Activated T-cell treated with anti-CD3 and anti-CD28 coated beads, Interleukin-2, amount 50 U/mL, for 4 hours (primary cell): ENCODE measurements at regions not wholly inside any gene's neighbourhood (a gene's known extent, or its start where the extent isn't known, plus 50 kb on each side); places are given as distances from the start of the nearest gene placed in this dataset.
"Not testable (repeated sequence)": the region's sequence is repeated elsewhere in the genome, so short reads cannot be mapped to it uniquely, and the experiment has no call there.

ENCODE experiments used
- ATAC-seq, 2 donors: fragments of 200-7000 bp; cut with Tn5 transposase; one replicate each; pipeline ENCODE4 v1.10.0; 2021
- DNase-seq: peaks from one replicate; pipeline ENCODE4 v3.0.0-alpha.2; 2020
- H3K27me3 Mint-ChIP-seq: one replicate; pipeline ENCODE4 v1.8.0; 2021; ENCODE audit warnings: low read depth, mixed read lengths
- H3K36me3 Mint-ChIP-seq: one replicate; pipeline ENCODE4 v1.8.0; 2022; ENCODE audit warnings: mixed read lengths; ENCODE audit not compliant: insufficient read depth
- H3K4me1 Mint-ChIP-seq: one replicate; pipeline ENCODE4 v1.8.0; 2021; ENCODE audit warnings: low read depth, mixed read lengths
- H3K4me3 Mint-ChIP-seq: one replicate; pipeline ENCODE4 v1.8.0; 2021; ENCODE audit warnings: mild to moderate bottlenecking, moderate library complexity, mixed read lengths
- H3K9me3 Mint-ChIP-seq: one replicate; pipeline ENCODE4 v1.8.0; 2021; ENCODE audit warnings: mixed read lengths

DNA sequence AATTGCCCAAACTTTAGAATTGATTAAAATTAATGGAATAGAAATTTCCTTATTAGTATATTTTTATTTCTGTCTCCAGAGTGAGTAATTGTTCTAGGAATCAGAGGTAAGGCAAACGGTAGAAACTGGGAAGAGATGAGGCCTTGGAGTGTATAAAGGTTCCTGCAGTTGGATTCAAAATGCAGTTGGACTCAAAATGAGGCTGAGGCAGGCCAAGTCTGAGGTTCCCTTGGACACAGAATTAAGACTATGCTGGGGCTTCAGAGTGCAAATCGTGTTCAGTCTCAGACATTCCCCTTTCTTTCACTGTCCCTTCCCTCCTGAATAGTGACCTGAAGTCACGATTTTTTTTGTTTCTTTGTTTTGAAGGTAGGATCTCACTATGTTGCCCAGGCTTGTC is 746.9 kb upstream of the NRXN1 start:
- Mint-ChIP-seq H3K9me3 (peaks cover 17% of the 10 kb centered on the region), H3K4me3 (no peak overlapping the region), H3K27me3 (no peaks in the 10 kb centered on the region), H3K4me1 (no peaks in the 10 kb centered on the region), H3K36me3 (no peaks in the 10 kb centered on the region)
- ATAC-seq, result no peak
- DNase-seq, result no peak

DNA sequence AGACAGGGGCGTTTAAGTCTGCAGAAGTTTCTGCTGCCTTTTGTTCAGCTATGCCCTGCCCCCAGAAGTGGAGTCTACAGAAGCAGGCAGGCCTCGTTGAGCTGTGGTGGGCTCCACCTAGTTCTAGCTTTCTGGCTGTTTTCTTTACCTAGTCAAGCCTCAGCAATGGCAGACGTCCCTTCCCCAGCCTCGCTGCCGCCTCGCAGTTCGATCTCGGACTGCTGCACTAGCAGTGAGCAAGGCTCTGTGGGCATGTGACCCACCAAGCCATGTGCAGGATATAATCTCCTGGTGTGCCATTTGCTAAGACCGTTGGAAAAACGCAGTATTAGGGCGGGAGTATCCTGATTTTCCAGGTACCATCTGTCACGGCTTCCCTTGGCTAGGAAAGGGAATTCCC is 742.7 kb upstream of the NRXN1 start:
- ATAC-seq, H3K27me3 Mint-ChIP-seq, H3K4me1 Mint-ChIP-seq, H3K36me3 Mint-ChIP-seq, DNase-seq, H3K4me3 Mint-ChIP-seq: not testable (repeated sequence)
- peaks cover 23% of the 10 kb centered on the region for H3K9me3 Mint-ChIP-seq

DNA sequence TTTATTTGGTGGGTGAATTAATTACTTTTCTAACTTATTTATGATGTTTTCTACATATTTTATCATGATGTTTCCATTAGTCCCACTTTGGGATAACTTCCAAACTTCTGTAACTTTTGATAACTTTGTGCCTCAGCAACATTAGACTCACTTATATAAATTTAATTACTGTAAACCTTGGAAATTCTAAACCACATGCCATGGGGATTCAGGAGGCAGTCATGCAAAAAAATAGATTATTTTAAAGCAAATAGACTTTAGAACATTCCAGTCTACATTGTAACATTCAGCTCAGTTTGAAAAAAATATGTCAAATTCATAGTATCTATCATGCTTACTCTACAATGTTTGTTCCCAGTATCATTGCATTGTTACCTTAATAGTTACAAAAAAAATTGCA is 728.5 kb upstream of the NRXN1 start:
- Mint-ChIP-seq H3K27me3 (no peaks in the 10 kb centered on the region), H3K36me3 (no peaks in the 10 kb centered on the region), H3K4me3 (no peak overlapping the region), H3K4me1 (no peaks in the 10 kb centered on the region), H3K9me3 (peaks cover 4% of the 10 kb centered on the region)
- ATAC-seq, result no peak
- no peak for DNase-seq

DNA sequence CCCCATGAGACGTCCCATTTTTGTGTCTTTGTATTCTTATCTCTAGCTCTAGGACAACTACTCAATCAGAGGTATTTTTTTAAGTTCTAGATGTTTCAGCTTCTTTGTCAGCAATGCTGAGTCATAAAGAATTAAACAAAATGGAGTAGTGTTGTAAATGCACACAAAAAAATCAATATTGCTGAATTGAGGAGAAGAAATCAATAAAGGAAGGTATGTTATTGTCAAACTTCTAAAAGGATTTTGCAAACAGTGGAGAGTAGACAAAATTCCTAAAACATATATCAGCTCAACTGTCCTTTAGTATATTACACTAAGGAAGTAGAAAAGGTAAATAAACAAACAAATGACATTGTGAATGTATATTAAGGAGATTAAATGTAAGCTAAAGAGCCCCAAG is 726.1 kb upstream of the NRXN1 start:
- Mint-ChIP-seq H3K4me1 (no peaks in the 10 kb centered on the region), H3K4me3 (no peak overlapping the region), H3K9me3 (no peaks in the 10 kb centered on the region)

DNA sequence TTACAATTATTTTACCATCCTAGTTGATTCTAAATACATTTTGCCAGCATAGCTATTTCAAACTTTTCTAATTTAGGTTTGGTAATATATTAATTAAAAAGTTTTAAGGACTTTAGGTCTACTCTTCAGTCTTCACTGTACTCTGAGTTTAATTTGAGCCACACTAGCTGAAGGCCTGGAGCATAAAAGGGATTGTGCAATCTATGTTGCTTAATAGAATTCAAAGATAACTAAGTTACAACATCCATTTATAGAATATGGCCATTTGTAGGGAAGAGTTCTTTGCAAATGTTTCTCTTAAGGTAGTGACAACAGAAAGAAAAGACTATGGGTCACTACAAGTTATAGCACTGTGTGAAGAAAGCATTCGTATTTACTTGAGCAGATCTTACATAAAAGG is 702.2 kb upstream of the NRXN1 start:
- ATAC-seq, result no peak
- Mint-ChIP-seq H3K4me1 (no peaks in the 10 kb centered on the region), H3K9me3 (peaks cover 3% of the 10 kb centered on the region), H3K36me3 (no peaks in the 10 kb centered on the region), H3K4me3 (no peak overlapping the region), H3K27me3 (no peaks in the 10 kb centered on the region)
- DNase-seq, result no peak

More for the DNA sequence above, 726.1 kb upstream of the NRXN1 start:
- Mint-ChIP-seq H3K27me3 (no peaks in the 10 kb centered on the region), H3K36me3 (no peaks in the 10 kb centered on the region)
- no peak for DNase-seq
- ATAC-seq, result no peak

DNA sequence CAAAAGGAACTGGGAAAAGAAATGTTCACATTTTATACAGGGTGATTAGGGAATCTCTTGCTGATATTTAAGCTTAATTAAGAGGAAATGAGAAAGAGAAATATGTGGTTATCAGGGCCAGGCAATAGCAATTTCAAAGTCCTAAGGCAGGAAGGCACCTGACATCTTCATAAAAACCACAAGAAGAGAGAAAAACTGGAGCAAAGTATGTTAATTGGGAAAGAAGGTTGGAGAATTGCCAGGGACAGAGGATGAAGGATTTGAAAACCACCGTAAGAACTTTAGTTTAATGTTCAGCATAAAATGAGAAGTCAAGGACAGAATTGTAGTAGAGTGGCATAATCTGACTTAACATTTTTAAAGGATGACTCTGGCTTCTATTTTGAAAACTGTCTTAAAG is 691.8 kb upstream of the NRXN1 start:
- Mint-ChIP-seq H3K9me3 (peaks cover 16% of the 10 kb centered on the region), H3K36me3 (no peaks in the 10 kb centered on the region), H3K4me3 (no peak overlapping the region), H3K4me1 (no peaks in the 10 kb centered on the region), H3K27me3 (no peaks in the 10 kb centered on the region)
- no peak for ATAC-seq
- DNase-seq, result no peak

DNA sequence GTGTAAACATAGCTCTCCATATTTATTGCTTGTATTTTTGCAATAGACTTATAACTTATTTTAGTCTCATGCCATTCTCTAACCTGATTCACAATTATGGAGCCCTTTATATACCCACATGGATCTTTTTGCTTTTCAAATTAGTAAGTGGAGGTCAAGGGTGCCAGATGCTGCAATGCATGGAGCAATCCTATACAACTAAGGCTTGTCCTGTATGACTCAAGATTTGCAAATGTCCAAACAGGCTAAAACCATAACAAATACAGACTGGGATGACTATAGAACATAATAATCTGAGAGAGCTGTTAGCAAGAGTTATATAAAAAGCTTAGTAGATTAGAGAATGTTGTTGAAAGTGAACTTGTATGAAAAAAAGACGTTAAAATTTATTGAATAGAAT is 690.4 kb upstream of the NRXN1 start:
- Mint-ChIP-seq H3K36me3 (no peaks in the 10 kb centered on the region), H3K9me3 (peaks cover 16% of the 10 kb centered on the region), H3K4me3 (no peak overlapping the region), H3K4me1 (no peaks in the 10 kb centered on the region), H3K27me3 (no peaks in the 10 kb centered on the region)
- ATAC-seq (no peak), DNase-seq (no peak)

DNA sequence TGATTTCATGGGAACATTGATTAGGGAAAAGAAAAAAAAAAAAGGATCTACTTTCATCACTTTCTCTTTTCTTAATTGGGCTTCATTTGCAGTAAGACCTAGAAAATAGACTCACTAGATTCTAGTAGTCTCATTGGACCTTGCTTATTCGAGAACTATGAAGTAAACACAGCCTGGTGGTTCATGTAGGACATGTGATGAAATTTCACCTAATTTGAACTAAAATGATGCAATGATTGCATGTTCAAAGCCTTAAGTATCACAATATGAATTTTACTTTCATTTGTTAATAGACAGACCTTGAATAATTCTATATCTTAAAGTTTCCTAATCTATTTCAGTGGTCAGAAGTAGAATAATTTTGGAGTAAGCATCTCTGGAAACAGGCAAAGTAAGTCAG is 688.9 kb upstream of the NRXN1 start:
- no peak for ATAC-seq
- no peaks in the 10 kb centered on the region for H3K4me1 Mint-ChIP-seq
- no peak for DNase-seq
- peaks cover 16% of the 10 kb centered on the region for H3K9me3 Mint-ChIP-seq
- H3K36me3 Mint-ChIP-seq, result no peaks in the 10 kb centered on the region
- no peaks in the 10 kb centered on the region for H3K27me3 Mint-ChIP-seq
- H3K4me3 Mint-ChIP-seq, result no peak overlapping the region

DNA sequence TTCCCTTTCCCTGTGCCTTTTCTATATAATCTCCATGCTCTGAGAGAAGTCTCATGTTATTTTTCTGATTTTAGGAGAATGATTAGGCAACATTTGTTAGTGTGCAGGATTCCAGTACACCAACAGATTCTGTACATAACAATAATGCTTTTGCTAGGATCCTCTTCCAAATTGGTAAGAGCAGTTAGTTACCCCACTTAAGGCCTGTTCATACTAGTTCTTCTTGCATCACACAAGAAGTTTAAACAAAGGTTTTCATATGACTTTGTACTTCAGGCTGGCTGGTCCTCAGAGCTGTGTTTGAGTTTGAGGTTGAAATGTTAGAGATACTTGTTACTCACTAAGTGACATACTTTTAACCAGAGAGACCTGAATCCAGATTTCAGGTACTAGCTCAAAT is 686.9 kb upstream of the NRXN1 start:
- peaks cover 18% of the 10 kb centered on the region for H3K9me3 Mint-ChIP-seq

DNA sequence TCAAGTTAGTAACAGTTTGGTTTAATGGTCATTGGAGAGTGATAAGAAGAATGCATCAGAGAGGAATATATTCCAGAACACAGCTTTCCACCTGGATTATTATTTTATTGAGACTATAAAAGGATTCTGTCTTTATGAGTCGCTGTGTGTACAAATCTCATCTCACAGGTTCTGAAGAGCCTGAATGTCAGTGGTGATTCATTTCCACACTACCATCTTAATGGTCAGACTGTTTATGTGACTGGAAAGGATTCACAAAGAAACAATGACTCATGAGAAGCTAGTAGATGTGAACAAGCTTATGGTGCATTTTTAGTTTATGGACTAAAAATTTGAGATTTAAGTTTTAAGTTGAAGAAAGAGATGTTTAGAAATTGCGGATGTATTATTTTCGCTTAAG is 685.4 kb upstream of the NRXN1 start:
- Mint-ChIP-seq H3K4me3 (no peak overlapping the region), H3K36me3 (no peaks in the 10 kb centered on the region), H3K4me1 (no peaks in the 10 kb centered on the region), H3K9me3 (peaks cover 12% of the 10 kb centered on the region), H3K27me3 (no peaks in the 10 kb centered on the region)
- no peak for DNase-seq
- no peak for ATAC-seq

More for the DNA sequence above, 686.9 kb upstream of the NRXN1 start:
- Mint-ChIP-seq H3K27me3 (no peaks in the 10 kb centered on the region), H3K4me1 (no peaks in the 10 kb centered on the region), H3K36me3 (no peaks in the 10 kb centered on the region), H3K4me3 (no peak overlapping the region)
- DNase-seq (no peak), ATAC-seq (no peak)

DNA sequence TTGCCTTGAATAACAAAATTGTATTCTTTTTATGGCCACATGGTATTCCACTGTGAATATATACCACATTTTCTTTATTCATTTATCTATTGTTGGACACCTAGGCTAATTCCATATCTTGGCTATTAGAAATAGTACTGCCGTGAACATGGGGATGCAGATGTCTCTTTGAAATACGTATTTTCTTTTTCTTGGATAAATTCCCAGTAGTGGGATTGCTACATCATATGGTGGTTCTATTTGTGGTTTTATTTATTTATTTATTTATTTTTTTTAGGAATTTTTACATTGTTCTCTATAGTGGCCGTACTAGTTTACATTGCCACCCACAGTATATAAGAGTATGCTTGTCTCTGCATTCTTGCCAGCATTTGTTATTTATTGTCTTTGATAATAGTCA is 679.8 kb upstream of the NRXN1 start:
- H3K4me1 Mint-ChIP-seq, result no peaks in the 10 kb centered on the region
- H3K4me3 Mint-ChIP-seq, result no peak overlapping the region
- no peak for DNase-seq
- no peak for ATAC-seq
- H3K36me3 Mint-ChIP-seq, result no peaks in the 10 kb centered on the region
- no peaks in the 10 kb centered on the region for H3K27me3 Mint-ChIP-seq
- peaks cover 15% of the 10 kb centered on the region for H3K9me3 Mint-ChIP-seq

DNA sequence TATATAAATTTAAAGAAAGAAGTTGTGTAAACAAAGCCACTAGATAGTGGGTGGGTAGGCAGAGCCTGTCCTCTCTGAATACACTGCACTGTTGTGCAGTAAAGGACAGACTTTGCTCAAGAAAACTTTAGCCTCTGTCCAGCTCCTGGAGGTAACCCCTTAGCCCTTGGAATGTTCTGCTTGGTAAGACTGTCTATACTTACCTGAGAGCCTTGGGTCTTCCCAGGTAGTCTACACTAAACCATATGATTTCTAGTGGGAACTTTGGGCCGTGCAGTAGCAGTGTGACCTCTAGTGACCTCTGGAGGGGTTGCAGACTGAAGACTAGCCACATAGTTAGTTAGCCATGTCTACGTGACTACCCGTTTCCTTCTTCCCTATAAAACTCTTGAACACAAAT is 678.3 kb upstream of the NRXN1 start:
- Mint-ChIP-seq H3K4me1 (no peaks in the 10 kb centered on the region), H3K36me3 (no peaks in the 10 kb centered on the region), H3K9me3 (peaks cover 20% of the 10 kb centered on the region), H3K27me3 (no peaks in the 10 kb centered on the region), H3K4me3 (no peak overlapping the region)
- DNase-seq (no peak), ATAC-seq (no peak)

DNA sequence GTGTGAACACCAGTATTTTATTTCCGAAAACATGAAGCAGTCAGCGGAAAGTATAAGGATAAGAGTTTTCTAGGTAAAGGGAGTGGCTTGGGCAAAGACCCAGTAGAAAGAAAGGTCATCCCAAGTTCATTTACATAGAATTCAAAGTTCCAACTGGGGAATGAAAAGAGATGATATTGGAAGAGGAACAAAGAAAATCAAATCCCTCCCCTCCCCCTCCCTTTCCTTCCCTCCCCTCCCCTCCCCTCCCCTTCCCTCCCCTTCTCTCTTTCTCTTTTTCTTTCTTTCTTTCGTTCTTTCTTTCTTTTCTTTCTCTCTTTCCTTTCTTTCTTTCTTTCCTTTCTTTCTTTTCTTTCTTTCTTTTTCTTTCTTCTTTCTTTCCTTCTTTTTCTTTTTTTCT is 675.7 kb upstream of the NRXN1 start:
- DNase-seq, result no peak
- H3K4me3 Mint-ChIP-seq, result no peak overlapping the region
- no peaks in the 10 kb centered on the region for H3K27me3 Mint-ChIP-seq
- H3K4me1 Mint-ChIP-seq, result no peaks in the 10 kb centered on the region
- H3K9me3 Mint-ChIP-seq, result peaks cover 12% of the 10 kb centered on the region
- no peak for ATAC-seq
- no peaks in the 10 kb centered on the region for H3K36me3 Mint-ChIP-seq

DNA sequence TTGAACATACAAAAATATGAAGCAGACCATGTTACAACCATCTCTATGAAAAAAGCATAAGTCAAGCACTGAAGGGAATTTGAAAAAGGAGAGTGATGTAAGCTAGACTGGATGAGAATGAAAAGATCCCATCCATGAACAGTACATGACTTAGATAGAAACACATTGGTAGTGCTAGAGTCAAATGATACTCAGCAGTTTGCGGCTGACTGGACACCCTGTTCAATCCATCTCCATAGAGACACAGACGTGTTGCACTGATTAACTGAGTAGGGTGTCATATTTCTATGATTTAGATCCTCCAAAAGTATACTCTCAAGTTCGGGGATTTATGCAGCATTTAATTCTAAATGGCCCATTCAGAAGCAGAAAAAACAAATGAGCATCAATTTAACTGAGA is 674.3 kb upstream of the NRXN1 start:
- H3K4me1 Mint-ChIP-seq, result no peaks in the 10 kb centered on the region
- DNase-seq (no peak), ATAC-seq (no peak)
- no peaks in the 10 kb centered on the region for H3K36me3 Mint-ChIP-seq
- H3K4me3 Mint-ChIP-seq, result no peak overlapping the region
- peaks cover 13% of the 10 kb centered on the region for H3K9me3 Mint-ChIP-seq
- no peaks in the 10 kb centered on the region for H3K27me3 Mint-ChIP-seq

DNA sequence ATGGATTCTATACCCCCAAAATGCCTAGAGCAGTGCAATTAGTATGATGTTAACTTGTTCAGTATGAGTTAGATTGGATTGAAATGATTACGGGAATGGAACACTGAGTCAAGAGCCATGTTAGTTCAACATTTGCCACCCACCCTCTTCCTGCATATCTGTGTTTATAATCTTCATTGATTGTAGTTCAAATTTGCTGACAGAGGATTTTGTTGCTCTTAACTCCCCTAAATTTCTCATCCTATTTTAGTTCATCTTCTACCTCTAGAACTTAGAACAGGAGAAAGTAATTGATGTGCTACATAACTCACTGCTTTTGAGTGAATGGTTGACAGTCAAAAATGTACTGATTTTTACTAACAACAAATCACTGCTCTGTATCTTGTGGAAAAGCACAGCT is 673.5 kb upstream of the NRXN1 start:
- Mint-ChIP-seq H3K36me3 (no peaks in the 10 kb centered on the region), H3K9me3 (peaks cover 13% of the 10 kb centered on the region), H3K4me1 (no peaks in the 10 kb centered on the region), H3K27me3 (no peaks in the 10 kb centered on the region), H3K4me3 (no peak overlapping the region)
- ATAC-seq (no peak), DNase-seq (no peak)

DNA sequence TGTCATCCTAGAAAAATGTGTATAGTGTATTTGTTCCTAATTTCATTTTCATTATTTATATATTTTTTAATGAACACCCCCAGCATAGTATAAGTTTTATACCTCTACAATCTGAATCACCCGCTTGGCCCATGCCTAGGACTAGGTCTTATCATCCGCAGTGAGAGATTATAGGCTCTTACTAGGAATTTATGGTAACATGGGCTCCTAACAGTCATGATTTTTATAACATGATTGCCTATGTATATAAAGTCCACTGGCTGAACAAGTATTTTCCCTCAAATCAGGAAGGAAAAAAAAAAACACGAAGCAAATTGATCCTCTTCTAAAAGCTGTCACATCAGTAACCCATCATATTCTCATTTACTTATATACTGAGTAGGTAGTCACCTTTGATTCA is 666.1 kb upstream of the NRXN1 start:
- Mint-ChIP-seq H3K36me3 (no peaks in the 10 kb centered on the region), H3K4me3 (no peak overlapping the region), H3K27me3 (no peaks in the 10 kb centered on the region), H3K4me1 (no peaks in the 10 kb centered on the region), H3K9me3 (peaks cover 3% of the 10 kb centered on the region)
- DNase-seq, result no peak
- ATAC-seq, result no peak
